ENCODE measurements at regions not wholly inside any gene's neighbourhood (a gene's known extent, or its start where the extent isn't known, plus 50 kb on each side); places are given as distances from the start of the nearest gene placed in this dataset.

- intact Hi-C loops (cut with DNase I) = no loop called here
- Histone ChIP-seq H3K36me3 (no peaks in the 10 kb centered on the region), H3K27ac (no peak overlapping the region), H3K27me3 (no peaks in the 10 kb centered on the region), H3K9me3 (no peaks in the 10 kb centered on the region), H3K4me1 (no peaks in the 10 kb centered on the region), H3K4me3 (no peak overlapping the region)
- TF ChIP-seq CTCF (IDR thresholded peaks at IDR 0.05) = no peak
- no peak for DNase-seq (ENCODE audit: low spot score in 2 of 2)
Measured at GRCh38 chr1:5231541-5232315, 577.3 kb downstream of the AJAP1 start.

GRCh38 chr1:5227114-5227513, 572.7 kb downstream of the AJAP1 start:
- DNase-seq (ENCODE audit: low spot score in 2 of 2) = no peak
- Histone ChIP-seq H3K27ac (no peak overlapping the region), H3K36me3 (no peaks in the 10 kb centered on the region), H3K9me3 (no peaks in the 10 kb centered on the region), H3K4me1 (no peaks in the 10 kb centered on the region), H3K27me3 (no peaks in the 10 kb centered on the region), H3K4me3 (no peak overlapping the region)
- no peak for TF ChIP-seq CTCF (IDR thresholded peaks at IDR 0.05)
- intact Hi-C loops (cut with DNase I) = no loop called here

- TF ChIP-seq CTCF (IDR thresholded peaks at IDR 0.05) = no peak
- Histone ChIP-seq H3K36me3 (no peaks in the 10 kb centered on the region), H3K4me1 (no peaks in the 10 kb centered on the region), H3K9me3 (no peaks in the 10 kb centered on the region), H3K4me3 (no peak overlapping the region), H3K27me3 (no peaks in the 10 kb centered on the region), H3K27ac (no peak overlapping the region)
- intact Hi-C loops (cut with DNase I) = no loop called here
- DNase-seq (ENCODE audit: low spot score in 2 of 2) = no peak
Measured at GRCh38 chr1:5225707-5226704, 571.6 kb downstream of the AJAP1 start.

GRCh38 chr1:5223206-5223605, 568.8 kb downstream of the AJAP1 start:
- H3K9me3 ChIP-seq = no peaks in the 10 kb centered on the region

GRCh38 chr1:5222626-5223025, 568.2 kb downstream of the AJAP1 start:
- Histone ChIP-seq H3K27me3 (no peaks in the 10 kb centered on the region), H3K9me3 (no peaks in the 10 kb centered on the region), H3K4me3 (no peak overlapping the region), H3K27ac (no peak overlapping the region), H3K36me3 (no peaks in the 10 kb centered on the region), H3K4me1 (no peaks in the 10 kb centered on the region)
- DNase-seq (ENCODE audit: low spot score in 2 of 2) = no peak
- intact Hi-C loops (cut with DNase I) = no loop called here
- no peak for TF ChIP-seq CTCF (IDR thresholded peaks at IDR 0.05)

More at GRCh38 chr1:5223206-5223605, 568.8 kb downstream of the AJAP1 start:
- Histone ChIP-seq H3K27ac (no peak overlapping the region), H3K36me3 (no peaks in the 10 kb centered on the region), H3K27me3 (no peaks in the 10 kb centered on the region), H3K4me3 (no peak overlapping the region), H3K4me1 (no peaks in the 10 kb centered on the region)
- intact Hi-C loops (cut with DNase I) = no loop called here
- TF ChIP-seq CTCF (IDR thresholded peaks at IDR 0.05) = no peak
- no peak for DNase-seq (ENCODE audit: low spot score in 2 of 2)
